Skin epidermis (tissue), 12 donors: ENCODE measurements at regions not wholly inside any gene's neighbourhood (a gene's known extent, or its start where the extent isn't known, plus 50 kb on each side); places are given as distances from the start of the nearest gene placed in this dataset.
A peak's percentile ranks its signal among the peaks of the same experiment; 100 is the strongest.

Source experiments
- H3K27ac ChIP-seq, 21 experiments: fragments of 200-600 bp; sonication (generic) in 11 of 21; one replicate each; pipeline ENCODE4 v1.5.0; 2020; ENCODE audit warnings: mild to moderate bottlenecking in 3 of 21, inconsistent platforms in 2 of 21, moderate library complexity in 2 of 21
- H3K4me3 ChIP-seq, 7 experiments: fragments of 200-600 bp; sonication (generic) in 2 of 7; one replicate each; pipeline ENCODE4 v1.5.0; 2020; ENCODE audit warnings: inconsistent platforms in 2 of 7, mild to moderate bottlenecking in 2 of 7, moderate library complexity in 1 of 7

GRCh38 chr12:31872831-31873604 lies 86.2 kb upstream of the RESF1 start:
- H3K4me3 ChIP-seq = no peak overlapping the region
- no peak overlapping the region for H3K27ac ChIP-seq

GRCh38 chr12:31869972-31870371 lies 89.2 kb upstream of the RESF1 start:
- no peak overlapping the region for H3K27ac ChIP-seq
- H3K4me3 ChIP-seq = no peak overlapping the region

GRCh38 chr12:31868965-31869364 lies 90.2 kb upstream of the RESF1 start:
- H3K4me3 ChIP-seq = no peak overlapping the region
- no peak overlapping the region for H3K27ac ChIP-seq

- no peak overlapping the region for H3K27ac ChIP-seq
- no peak overlapping the region for H3K4me3 ChIP-seq
Measured at GRCh38 chr12:31867292-31867691, 91.9 kb upstream of the RESF1 start.

GRCh38 chr12:31866523-31866922 lies 92.7 kb upstream of the RESF1 start:
- no peak overlapping the region for H3K4me3 ChIP-seq
- no peak overlapping the region for H3K27ac ChIP-seq

GRCh38 chr12:31865023-31865422 lies 94.2 kb upstream of the RESF1 start:
- no peak overlapping the region for H3K4me3 ChIP-seq
- H3K27ac ChIP-seq = no peak overlapping the region

- Histone ChIP-seq H3K27ac (no peak overlapping the region), H3K4me3 (no peak overlapping the region)
Measured at GRCh38 chr12:31861360-31861759, 97.9 kb upstream of the RESF1 start.

- H3K4me3 ChIP-seq = no peak overlapping the region
- no peak overlapping the region for H3K27ac ChIP-seq
Measured at GRCh38 chr12:31860401-31860800, 98.8 kb upstream of the RESF1 start.

GRCh38 chr12:31859232-31859977 lies 99.8 kb upstream of the RESF1 start:
- no peak overlapping the region for H3K4me3 ChIP-seq
- H3K27ac ChIP-seq = no peak overlapping the region

GRCh38 chr12:31855427-31855826 lies 103.8 kb upstream of the RESF1 start:
- no peak overlapping the region for H3K27ac ChIP-seq
- no peak overlapping the region for H3K4me3 ChIP-seq

- H3K4me3 ChIP-seq = no peak overlapping the region
- peak overlapping the region in 1 of 21 experiments; percentile 30 for H3K27ac ChIP-seq
Measured at GRCh38 chr12:31853977-31854376, 105.2 kb upstream of the RESF1 start.

- Histone ChIP-seq H3K27ac (peak overlapping the region in 1 of 21 experiments; percentile 30), H3K4me3 (no peak overlapping the region)
Measured at GRCh38 chr12:31853520-31853919, 105.7 kb upstream of the RESF1 start.

GRCh38 chr12:31850268-31850667 lies 108.9 kb upstream of the RESF1 start:
- Histone ChIP-seq H3K4me3 (no peak overlapping the region), H3K27ac (no peak overlapping the region)

GRCh38 chr12:31849090-31849687 lies 110.0 kb upstream of the RESF1 start:
- no peak overlapping the region for H3K27ac ChIP-seq
- no peak overlapping the region for H3K4me3 ChIP-seq

GRCh38 chr12:31846405-31846804 lies 112.8 kb upstream of the RESF1 start:
- Histone ChIP-seq H3K4me3 (no peak overlapping the region), H3K27ac (no peak overlapping the region)

- Histone ChIP-seq H3K27ac (no peak overlapping the region), H3K4me3 (no peak overlapping the region)
Measured at GRCh38 chr12:31845613-31846322, 113.4 kb upstream of the RESF1 start.

GRCh38 chr12:31843398-31844095 lies 114.7 kb upstream of the AMN1 start:
- no peak overlapping the region for H3K27ac ChIP-seq
- no peak overlapping the region for H3K4me3 ChIP-seq

GRCh38 chr12:31837913-31838312 lies 109.1 kb upstream of the AMN1 start:
- no peak overlapping the region for H3K4me3 ChIP-seq
- no peak overlapping the region for H3K27ac ChIP-seq

GRCh38 chr12:31835276-31835882 lies 106.6 kb upstream of the AMN1 start:
- no peak overlapping the region for H3K4me3 ChIP-seq

More at GRCh38 chr12:31835276-31835882, 106.6 kb upstream of the AMN1 start:
- H3K27ac ChIP-seq = peak overlapping the region in 2 of 21 experiments; percentile 5 to 9
